OCI-LY3 (cell line): ENCODE measurements at regions not wholly inside any gene's neighbourhood (a gene's known extent, or its start where the extent isn't known, plus 50 kb on each side); places are given as distances from the start of the nearest gene placed in this dataset.

Experiments used
- EZH2phosphoT487 ChIP-seq: fragments of 200-600 bp; shearing (Covaris generic); IDR thresholded peaks from 2 replicates; pipeline ENCODE4 v1.6.1; 2018; ENCODE audit warnings: antibody characterized with exemption, mixed run types, low read depth
- TF ChIP-seq, protein P1 (sequence below): fragments of 200-600, 300-600 bp; sonication (generic); IDR thresholded peaks from 2 replicates; pipeline ENCODE4 v1.5.1; 2014; ENCODE audit warnings: antibody characterized with exemption, low read length, low read depth

DNA sequence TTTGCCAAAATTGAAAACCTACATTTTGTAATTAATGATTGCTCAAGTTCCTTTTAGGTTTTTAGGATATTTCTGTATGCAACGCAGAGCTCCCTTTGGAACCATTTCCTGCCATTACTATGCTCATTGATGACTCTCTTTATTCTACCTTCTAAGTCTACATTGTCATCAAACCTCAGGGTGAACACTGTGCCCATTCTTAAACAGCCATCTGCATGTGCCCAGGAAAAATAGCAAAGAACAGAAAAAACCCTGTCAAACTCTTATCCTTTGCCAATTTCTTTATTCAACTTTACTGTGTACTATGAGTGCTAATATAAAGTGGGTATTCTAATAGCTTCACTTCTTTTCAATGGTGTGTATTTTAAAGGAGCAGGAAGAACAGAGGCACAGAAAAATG, 1455.9 kb downstream of the ADGRL3 start:
- TF ChIP-seq, protein P1, sequence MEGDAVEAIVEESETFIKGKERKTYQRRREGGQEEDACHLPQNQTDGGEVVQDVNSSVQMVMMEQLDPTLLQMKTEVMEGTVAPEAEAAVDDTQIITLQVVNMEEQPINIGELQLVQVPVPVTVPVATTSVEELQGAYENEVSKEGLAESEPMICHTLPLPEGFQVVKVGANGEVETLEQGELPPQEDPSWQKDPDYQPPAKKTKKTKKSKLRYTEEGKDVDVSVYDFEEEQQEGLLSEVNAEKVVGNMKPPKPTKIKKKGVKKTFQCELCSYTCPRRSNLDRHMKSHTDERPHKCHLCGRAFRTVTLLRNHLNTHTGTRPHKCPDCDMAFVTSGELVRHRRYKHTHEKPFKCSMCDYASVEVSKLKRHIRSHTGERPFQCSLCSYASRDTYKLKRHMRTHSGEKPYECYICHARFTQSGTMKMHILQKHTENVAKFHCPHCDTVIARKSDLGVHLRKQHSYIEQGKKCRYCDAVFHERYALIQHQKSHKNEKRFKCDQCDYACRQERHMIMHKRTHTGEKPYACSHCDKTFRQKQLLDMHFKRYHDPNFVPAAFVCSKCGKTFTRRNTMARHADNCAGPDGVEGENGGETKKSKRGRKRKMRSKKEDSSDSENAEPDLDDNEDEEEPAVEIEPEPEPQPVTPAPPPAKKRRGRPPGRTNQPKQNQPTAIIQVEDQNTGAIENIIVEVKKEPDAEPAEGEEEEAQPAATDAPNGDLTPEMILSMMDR: no peak
- TF ChIP-seq EZH2phosphoT487: no peak
